Transverse colon (tissue), 4 donors: ENCODE measurements at regions not wholly inside any gene's neighbourhood (a gene's known extent, or its start where the extent isn't known, plus 50 kb on each side); places are given as distances from the start of the nearest gene placed in this dataset.

Source experiments
- POLR2AphosphoS5 ChIP-seq, 3 donors: sonication (generic); formaldehyde crosslinking; IDR thresholded peaks; one replicate each; pipeline ENCODE4 v1.6.1; 2016; ENCODE audit warnings: antibody characterized with exemption in 3 of 3
- TF ChIP-seq, protein P1 (sequence below), 5 experiments: fragments of 200-600 bp in 3 of 5; fragments of 450-650 bp in 2 of 5; sonication (generic) in 3 of 5; IDR thresholded peaks; 1 replicate in 2 of 5; 2 replicates in 3 of 5; pipeline ENCODE4 v1.5.1; 2016 to 2017; ENCODE audit warnings: antibody characterized with exemption in 5 of 5, inconsistent platforms in 3 of 5, mild to moderate bottlenecking in 2 of 5, moderate library complexity in 1 of 5

DNA sequence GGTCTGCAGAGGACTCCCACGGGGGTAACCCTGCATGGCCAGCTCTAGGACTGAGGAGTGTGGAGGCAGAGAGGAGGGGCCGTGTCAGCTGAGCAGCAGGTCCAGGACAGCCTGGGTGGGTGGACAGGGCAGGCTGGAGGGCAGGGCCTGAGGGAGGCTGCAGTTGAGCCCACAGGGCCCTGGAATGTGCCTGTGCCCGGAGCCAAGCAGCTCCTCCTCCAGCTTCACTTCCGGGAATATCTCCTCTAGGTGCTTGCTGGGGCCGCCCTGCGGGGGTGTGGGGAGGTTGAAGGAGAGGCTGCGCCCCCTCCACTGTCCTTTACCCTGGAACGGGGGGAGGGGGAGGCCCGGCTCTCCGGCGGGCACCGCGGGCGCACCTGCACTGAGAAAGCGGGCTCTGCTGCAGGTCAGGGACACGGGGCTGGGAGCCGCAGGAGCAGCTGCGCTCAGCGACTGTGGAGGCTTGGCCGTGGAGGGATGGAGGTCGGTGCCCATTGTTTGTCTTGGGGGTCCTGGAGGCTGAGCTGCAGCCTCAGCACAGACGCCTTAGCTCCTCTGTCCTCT lies 1293.2 kb downstream of the BRD1 start:
- TF ChIP-seq, protein P1, sequence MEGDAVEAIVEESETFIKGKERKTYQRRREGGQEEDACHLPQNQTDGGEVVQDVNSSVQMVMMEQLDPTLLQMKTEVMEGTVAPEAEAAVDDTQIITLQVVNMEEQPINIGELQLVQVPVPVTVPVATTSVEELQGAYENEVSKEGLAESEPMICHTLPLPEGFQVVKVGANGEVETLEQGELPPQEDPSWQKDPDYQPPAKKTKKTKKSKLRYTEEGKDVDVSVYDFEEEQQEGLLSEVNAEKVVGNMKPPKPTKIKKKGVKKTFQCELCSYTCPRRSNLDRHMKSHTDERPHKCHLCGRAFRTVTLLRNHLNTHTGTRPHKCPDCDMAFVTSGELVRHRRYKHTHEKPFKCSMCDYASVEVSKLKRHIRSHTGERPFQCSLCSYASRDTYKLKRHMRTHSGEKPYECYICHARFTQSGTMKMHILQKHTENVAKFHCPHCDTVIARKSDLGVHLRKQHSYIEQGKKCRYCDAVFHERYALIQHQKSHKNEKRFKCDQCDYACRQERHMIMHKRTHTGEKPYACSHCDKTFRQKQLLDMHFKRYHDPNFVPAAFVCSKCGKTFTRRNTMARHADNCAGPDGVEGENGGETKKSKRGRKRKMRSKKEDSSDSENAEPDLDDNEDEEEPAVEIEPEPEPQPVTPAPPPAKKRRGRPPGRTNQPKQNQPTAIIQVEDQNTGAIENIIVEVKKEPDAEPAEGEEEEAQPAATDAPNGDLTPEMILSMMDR (IDR thresholded peaks at IDR 0.05): no peak
- TF ChIP-seq POLR2AphosphoS5 (IDR thresholded peaks at IDR 0.05): no peak
